Neural cell (in vitro differentiated cells): ENCODE measurements at regions not wholly inside any gene's neighbourhood (a gene's known extent, or its start where the extent isn't known, plus 50 kb on each side); places are given as distances from the start of the nearest gene placed in this dataset.

Experiments used
- H2AFZ ChIP-seq: fragments of 200-600, 300-800 bp; sonication (generic), shearing (Covaris generic); 2 replicates; pipeline ENCODE4 v1.6.0; 2014; ENCODE audit warnings: low read depth, mild to moderate bottlenecking, antibody characterized with exemption, low read length, moderate library complexity
- H3F3A ChIP-seq: fragments of 200-600 bp; shearing (Covaris generic); 2 replicates; pipeline ENCODE4 v1.6.1; 2016; ENCODE audit warnings: mild to moderate bottlenecking, moderate library complexity, mixed read lengths, antibody characterized with exemption, low read length; ENCODE audit not compliant: insufficient read depth, poor library complexity, severe bottlenecking
- H3K27ac ChIP-seq: fragments of 200-600, 300-800 bp; sonication (generic), shearing (Covaris generic); 2 replicates; pipeline ENCODE4 v1.5.1; 2014; ENCODE audit warnings: mild to moderate bottlenecking, low read length, moderate library complexity
- H3K27me3 ChIP-seq: fragments of 300-800, 200-600 bp; sonication (generic), shearing (Covaris generic); 2 replicates; pipeline ENCODE4 v1.6.0; 2014; ENCODE audit warnings: mild to moderate bottlenecking, low read depth, low read length, moderate library complexity; ENCODE audit not compliant: insufficient read depth
- H3K36me3 ChIP-seq: fragments of 300-800, 200-600 bp; sonication (generic), shearing (Covaris generic); 2 replicates; pipeline ENCODE4 v1.5.1; 2014; ENCODE audit warnings: mild to moderate bottlenecking, antibody characterized with exemption, low read length, moderate library complexity; ENCODE audit not compliant: insufficient read depth
- H3K4me2 ChIP-seq: fragments of 300-800, 200-600 bp; sonication (generic), shearing (Covaris generic); 2 replicates; pipeline ENCODE4 v1.6.0; 2014; ENCODE audit warnings: mild to moderate bottlenecking, low read length
- H3K4me3 ChIP-seq: fragments of 300-800, 200-600 bp; sonication (generic), shearing (Covaris generic); 2 replicates; pipeline ENCODE4 v1.5.1; 2014; ENCODE audit warnings: mild to moderate bottlenecking, low read length, moderate library complexity
- H3K79me2 ChIP-seq: fragments of 200-600 bp; shearing (Covaris generic); replicated peaks from 2 replicates; pipeline ENCODE4 v1.6.0; 2014; ENCODE audit warnings: mild to moderate bottlenecking, low read length, moderate library complexity; ENCODE audit not compliant: insufficient read depth
- H3K9ac ChIP-seq: fragments of 300-800, 200-600 bp; sonication (generic), shearing (Covaris generic); 2 replicates; pipeline ENCODE4 v1.6.1; 2016; ENCODE audit warnings: mild to moderate bottlenecking, low read length, mixed read lengths
- H3K9me2 ChIP-seq: fragments of 200-600 bp; shearing (Covaris generic); 2 replicates; pipeline ENCODE4 v1.6.1; 2016; ENCODE audit warnings: mild to moderate bottlenecking, low read length, mixed read lengths; ENCODE audit not compliant: insufficient read depth
- H3K9me3 ChIP-seq: fragments of 200-600, 300-800 bp; sonication (generic), shearing (Covaris generic); 2 replicates; pipeline ENCODE4 v1.6.1; 2016; ENCODE audit warnings: mild to moderate bottlenecking, mixed run types, low read length, moderate library complexity, mixed read lengths
- H4K20me1 ChIP-seq: fragments of 200-600 bp; shearing (Covaris generic); 2 replicates; pipeline ENCODE4 v1.6.1; 2016; ENCODE audit warnings: mild to moderate bottlenecking, mixed run types; ENCODE audit not compliant: insufficient read depth
- EP300 ChIP-seq: fragments of 450-650 bp; conservative IDR thresholded peaks from 2 replicates; pipeline ENCODE4 v1.6.1; 2014; ENCODE audit warnings: antibody characterized with exemption, mild to moderate bottlenecking, moderate library complexity; ENCODE audit not compliant: poor library complexity, severe bottlenecking
- EZH2 ChIP-seq: fragments of 200-600, 300-800 bp; shearing (Covaris generic), sonication (generic); IDR thresholded peaks from 2 replicates; pipeline ENCODE4 v1.6.1; 2014; ENCODE audit warnings: antibody characterized with exemption, low read length, borderline replicate concordance, mild to moderate bottlenecking; ENCODE audit not compliant: insufficient read depth, poor library complexity, severe bottlenecking
- MXI1 ChIP-seq: fragments of 450-650 bp; conservative IDR thresholded peaks from 2 replicates; pipeline ENCODE4 v1.6.1; 2014; ENCODE audit warnings: antibody characterized with exemption, mild to moderate bottlenecking; ENCODE audit not compliant: poor library complexity, severe bottlenecking
- POLR2AphosphoS5 ChIP-seq: IDR thresholded peaks from 2 replicates; pipeline ENCODE4 v1.6.1; 2012
- RAD21 ChIP-seq: fragments of 450-650 bp; conservative IDR thresholded peaks from 2 replicates; pipeline ENCODE4 v1.6.1; 2014; ENCODE audit warnings: antibody characterized with exemption, mild to moderate bottlenecking, moderate library complexity
- SMC3 ChIP-seq: fragments of 450-650 bp; conservative IDR thresholded peaks from 2 replicates; pipeline ENCODE4 v1.6.1; 2014; ENCODE audit warnings: antibody characterized with exemption, mild to moderate bottlenecking, moderate library complexity; ENCODE audit not compliant: poor library complexity
- TAF1 ChIP-seq: IDR thresholded peaks from 2 replicates; pipeline ENCODE4 v1.6.1; 2012; ENCODE audit warnings: low read depth
- TF ChIP-seq, protein P1 (sequence below): IDR thresholded peaks from 2 replicates; pipeline ENCODE4 v1.6.1; 2012; ENCODE audit warnings: borderline replicate concordance
- TF ChIP-seq, protein P2 (sequence below): fragments of 450-650 bp; IDR thresholded peaks from 2 replicates; pipeline ENCODE4 v1.5.1; 2014; ENCODE audit warnings: antibody characterized with exemption, mild to moderate bottlenecking, moderate library complexity; ENCODE audit not compliant: poor library complexity, severe bottlenecking

DNA sequence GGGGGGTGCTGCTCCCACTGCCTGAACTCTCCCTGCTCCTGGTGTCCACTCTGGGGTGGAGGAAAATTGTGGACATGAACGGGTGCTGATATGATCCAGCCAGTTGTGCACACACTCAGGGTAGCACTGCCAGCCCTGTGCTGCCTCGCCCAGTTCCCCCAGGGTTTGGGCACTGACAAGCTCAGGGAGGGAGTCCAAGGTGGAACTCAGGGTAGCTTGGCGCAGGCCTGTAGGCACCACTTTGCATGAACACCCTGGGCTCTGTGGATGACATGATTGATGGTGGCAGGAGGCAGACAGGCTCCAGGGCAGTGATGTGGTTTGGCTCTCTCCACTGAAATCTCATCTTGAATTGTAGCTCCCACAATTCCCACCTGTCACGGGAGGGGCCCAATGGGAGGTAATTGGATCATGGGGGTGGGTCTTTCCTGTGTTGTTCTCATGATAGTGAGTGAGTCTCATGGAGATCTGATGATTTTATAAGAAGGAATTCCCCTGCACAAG, 572.0 kb upstream of the PABPC4L start:
- Histone ChIP-seq H3K9me3 (no peaks in the 10 kb centered on the region), H3F3A (no peaks in the 10 kb centered on the region), H4K20me1 (no peaks in the 10 kb centered on the region), H3K9ac (no peak overlapping the region), H2AFZ (no peak overlapping the region), H3K4me2 (no peak overlapping the region), H3K36me3 (no peaks in the 10 kb centered on the region), H3K27ac (no peak overlapping the region), H3K9me2 (no peaks in the 10 kb centered on the region), H3K79me2 (no peaks in the 10 kb centered on the region), H3K27me3 (no peaks in the 10 kb centered on the region), H3K4me3 (no peak overlapping the region)
- no peak for TF ChIP-seq TAF1
- TF ChIP-seq, protein P1, sequence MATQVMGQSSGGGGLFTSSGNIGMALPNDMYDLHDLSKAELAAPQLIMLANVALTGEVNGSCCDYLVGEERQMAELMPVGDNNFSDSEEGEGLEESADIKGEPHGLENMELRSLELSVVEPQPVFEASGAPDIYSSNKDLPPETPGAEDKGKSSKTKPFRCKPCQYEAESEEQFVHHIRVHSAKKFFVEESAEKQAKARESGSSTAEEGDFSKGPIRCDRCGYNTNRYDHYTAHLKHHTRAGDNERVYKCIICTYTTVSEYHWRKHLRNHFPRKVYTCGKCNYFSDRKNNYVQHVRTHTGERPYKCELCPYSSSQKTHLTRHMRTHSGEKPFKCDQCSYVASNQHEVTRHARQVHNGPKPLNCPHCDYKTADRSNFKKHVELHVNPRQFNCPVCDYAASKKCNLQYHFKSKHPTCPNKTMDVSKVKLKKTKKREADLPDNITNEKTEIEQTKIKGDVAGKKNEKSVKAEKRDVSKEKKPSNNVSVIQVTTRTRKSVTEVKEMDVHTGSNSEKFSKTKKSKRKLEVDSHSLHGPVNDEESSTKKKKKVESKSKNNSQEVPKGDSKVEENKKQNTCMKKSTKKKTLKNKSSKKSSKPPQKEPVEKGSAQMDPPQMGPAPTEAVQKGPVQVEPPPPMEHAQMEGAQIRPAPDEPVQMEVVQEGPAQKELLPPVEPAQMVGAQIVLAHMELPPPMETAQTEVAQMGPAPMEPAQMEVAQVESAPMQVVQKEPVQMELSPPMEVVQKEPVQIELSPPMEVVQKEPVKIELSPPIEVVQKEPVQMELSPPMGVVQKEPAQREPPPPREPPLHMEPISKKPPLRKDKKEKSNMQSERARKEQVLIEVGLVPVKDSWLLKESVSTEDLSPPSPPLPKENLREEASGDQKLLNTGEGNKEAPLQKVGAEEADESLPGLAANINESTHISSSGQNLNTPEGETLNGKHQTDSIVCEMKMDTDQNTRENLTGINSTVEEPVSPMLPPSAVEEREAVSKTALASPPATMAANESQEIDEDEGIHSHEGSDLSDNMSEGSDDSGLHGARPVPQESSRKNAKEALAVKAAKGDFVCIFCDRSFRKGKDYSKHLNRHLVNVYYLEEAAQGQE, result no peak
- no peak for TF ChIP-seq EZH2
- no peak for TF ChIP-seq POLR2AphosphoS5
- TF ChIP-seq MXI1, result no peak
- no peak for TF ChIP-seq SMC3
- TF ChIP-seq RAD21, result no peak
- TF ChIP-seq EP300, result no peak
- TF ChIP-seq, protein P2, sequence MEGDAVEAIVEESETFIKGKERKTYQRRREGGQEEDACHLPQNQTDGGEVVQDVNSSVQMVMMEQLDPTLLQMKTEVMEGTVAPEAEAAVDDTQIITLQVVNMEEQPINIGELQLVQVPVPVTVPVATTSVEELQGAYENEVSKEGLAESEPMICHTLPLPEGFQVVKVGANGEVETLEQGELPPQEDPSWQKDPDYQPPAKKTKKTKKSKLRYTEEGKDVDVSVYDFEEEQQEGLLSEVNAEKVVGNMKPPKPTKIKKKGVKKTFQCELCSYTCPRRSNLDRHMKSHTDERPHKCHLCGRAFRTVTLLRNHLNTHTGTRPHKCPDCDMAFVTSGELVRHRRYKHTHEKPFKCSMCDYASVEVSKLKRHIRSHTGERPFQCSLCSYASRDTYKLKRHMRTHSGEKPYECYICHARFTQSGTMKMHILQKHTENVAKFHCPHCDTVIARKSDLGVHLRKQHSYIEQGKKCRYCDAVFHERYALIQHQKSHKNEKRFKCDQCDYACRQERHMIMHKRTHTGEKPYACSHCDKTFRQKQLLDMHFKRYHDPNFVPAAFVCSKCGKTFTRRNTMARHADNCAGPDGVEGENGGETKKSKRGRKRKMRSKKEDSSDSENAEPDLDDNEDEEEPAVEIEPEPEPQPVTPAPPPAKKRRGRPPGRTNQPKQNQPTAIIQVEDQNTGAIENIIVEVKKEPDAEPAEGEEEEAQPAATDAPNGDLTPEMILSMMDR, result no peak

DNA sequence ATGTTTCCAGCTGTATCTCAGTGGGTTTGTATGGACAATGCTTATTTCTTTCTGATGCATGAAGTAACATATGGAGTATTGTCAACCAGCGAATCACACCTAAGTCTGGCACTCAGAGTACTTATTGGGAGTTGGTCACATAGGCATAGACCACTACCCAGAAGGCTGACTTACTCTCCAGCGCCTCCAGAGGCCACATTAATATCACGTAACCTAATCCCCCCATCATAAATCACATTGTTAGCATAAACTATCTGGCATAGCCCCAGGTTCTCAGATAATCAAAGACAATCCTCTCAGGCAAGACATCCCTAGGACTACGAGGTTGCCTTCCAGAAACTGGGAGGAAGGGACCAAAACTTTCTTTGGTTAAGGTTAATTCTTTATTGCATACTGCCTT, 560.5 kb upstream of the PABPC4L start:
- no peaks in the 10 kb centered on the region for H3K36me3 ChIP-seq
- TF ChIP-seq EZH2 (no peak), RAD21 (no peak), EP300 (no peak), SMC3 (no peak), TAF1 (no peak), MXI1 (no peak), POLR2AphosphoS5 (no peak)
- TF ChIP-seq, protein P1, result no peak
- TF ChIP-seq, protein P2, result no peak
- no peak overlapping the region for H2AFZ ChIP-seq
- no peak overlapping the region for H3K4me3 ChIP-seq
- H3K27me3 ChIP-seq, result no peaks in the 10 kb centered on the region
- no peaks in the 10 kb centered on the region for H3K79me2 ChIP-seq
- no peaks in the 10 kb centered on the region for H4K20me1 ChIP-seq
- H3K9ac ChIP-seq, result no peak overlapping the region
- H3K27ac ChIP-seq, result no peak overlapping the region
- H3F3A ChIP-seq, result no peaks in the 10 kb centered on the region
- H3K4me2 ChIP-seq, result no peak overlapping the region
- H3K9me3 ChIP-seq, result no peaks in the 10 kb centered on the region
- no peaks in the 10 kb centered on the region for H3K9me2 ChIP-seq
